ENCODE measurements at regions not wholly inside any gene's neighbourhood (a gene's known extent, or its start where the extent isn't known, plus 50 kb on each side); places are given as distances from the start of the nearest gene placed in this dataset.
"Not testable (repeated sequence)": the region's sequence is repeated elsewhere in the genome, so short reads cannot be mapped to it uniquely, and the experiment has no call there.

- no peak overlapping the region for H3K27ac Mint-ChIP-seq
- ATAC-seq (replicated peaks in 1 of 2) (no peak), DNase-seq (no peak)
- peaks cover 1 to 4% of the 10 kb centered on the region in 2 donors for H3K36me3 Mint-ChIP-seq (ENCODE audit: insufficient read depth in 2 of 2)
- peaks cover 5% of the 10 kb centered on the region for H3K27me3 Mint-ChIP-seq (ENCODE audit: low read depth)
- peaks cover 0 to 2% of the 10 kb centered on the region in 2 donors for H3K9me3 Mint-ChIP-seq
- H3K4me1 Mint-ChIP-seq (ENCODE audit: low read depth): no peaks in the 10 kb centered on the region
- H3K4me3 Mint-ChIP-seq: no peak overlapping the region
Observed at GRCh38 chr2:11877764-11878163, 131.3 kb downstream of the LPIN1 start.

GRCh38 chr2:11885253-11885652 lies 138.8 kb downstream of the LPIN1 start:
- not testable (repeated sequence) for DNase-seq; H3K4me3 Mint-ChIP-seq; H3K4me1 Mint-ChIP-seq (ENCODE audit: low read depth); H3K27me3 Mint-ChIP-seq (ENCODE audit: low read depth); H3K36me3 Mint-ChIP-seq (ENCODE audit: insufficient read depth in 2 of 2); ATAC-seq (replicated peaks in 1 of 2); H3K27ac Mint-ChIP-seq
- H3K9me3 Mint-ChIP-seq: peaks cover 9 to 13% of the 10 kb centered on the region in 2 donors

GRCh38 chr2:11886899-11887298 lies 140.5 kb downstream of the LPIN1 start:
- H3K27me3 Mint-ChIP-seq (ENCODE audit: low read depth); H3K27ac Mint-ChIP-seq; H3K4me3 Mint-ChIP-seq; ATAC-seq (replicated peaks in 1 of 2); H3K4me1 Mint-ChIP-seq (ENCODE audit: low read depth); DNase-seq: not testable (repeated sequence)
- peaks cover 14 to 19% of the 10 kb centered on the region in 2 donors for H3K9me3 Mint-ChIP-seq
- peaks cover 11 to 13% of the 10 kb centered on the region in 2 donors for H3K36me3 Mint-ChIP-seq (ENCODE audit: insufficient read depth in 2 of 2)

- Mint-ChIP-seq H3K4me1 (ENCODE audit: low read depth) (no peaks in the 10 kb centered on the region), H3K27ac (no peak overlapping the region), H3K4me3 (no peak overlapping the region), H3K36me3 (ENCODE audit: insufficient read depth in 2 of 2) (peaks cover 15 to 23% of the 10 kb centered on the region in 2 donors), H3K9me3 (peaks cover 21 to 22% of the 10 kb centered on the region in 2 donors), H3K27me3 (ENCODE audit: low read depth) (peaks cover 8% of the 10 kb centered on the region)
- ATAC-seq (replicated peaks in 1 of 2) (no peak), DNase-seq (no peak)
Observed at GRCh38 chr2:11889101-11889850, 142.8 kb downstream of the LPIN1 start.

- peaks cover 8% of the 10 kb centered on the region for H3K27me3 Mint-ChIP-seq (ENCODE audit: low read depth)
- H3K36me3 Mint-ChIP-seq (ENCODE audit: insufficient read depth in 2 of 2): peaks cover 19 to 28% of the 10 kb centered on the region in 2 donors
- no peak overlapping the region for H3K4me3 Mint-ChIP-seq
- ATAC-seq (replicated peaks in 1 of 2): no peak
- no peak overlapping the region for H3K27ac Mint-ChIP-seq
- H3K4me1 Mint-ChIP-seq (ENCODE audit: low read depth): no peaks in the 10 kb centered on the region
- peaks cover 23 to 24% of the 10 kb centered on the region in 2 donors for H3K9me3 Mint-ChIP-seq
- DNase-seq: no peak
Observed at GRCh38 chr2:11889854-11890253, 143.4 kb downstream of the LPIN1 start.

- H3K27ac Mint-ChIP-seq: no peak overlapping the region
- H3K36me3 Mint-ChIP-seq (ENCODE audit: insufficient read depth in 2 of 2): peaks cover 21 to 33% of the 10 kb centered on the region in 2 donors
- H3K4me1 Mint-ChIP-seq (ENCODE audit: low read depth): no peaks in the 10 kb centered on the region
- DNase-seq (no peak), ATAC-seq (replicated peaks in 1 of 2) (no peak)
- peaks cover 8% of the 10 kb centered on the region for H3K27me3 Mint-ChIP-seq (ENCODE audit: low read depth)
- no peak overlapping the region for H3K4me3 Mint-ChIP-seq
- peaks cover 26 to 27% of the 10 kb centered on the region in 2 donors for H3K9me3 Mint-ChIP-seq
Observed at GRCh38 chr2:11891028-11891427, 144.6 kb downstream of the LPIN1 start.

GRCh38 chr2:11891671-11892440 lies 145.4 kb downstream of the LPIN1 start:
- no peaks in the 10 kb centered on the region for H3K4me1 Mint-ChIP-seq (ENCODE audit: low read depth)

GRCh38 chr2:11896386-11896785 lies 150.0 kb downstream of the LPIN1 start:
- Mint-ChIP-seq H3K27me3 (ENCODE audit: low read depth) (peaks cover 8% of the 10 kb centered on the region), H3K4me3 (no peak overlapping the region), H3K9me3 (peaks cover 13 to 20% of the 10 kb centered on the region in 2 donors), H3K36me3 (ENCODE audit: insufficient read depth in 2 of 2) (peaks cover 14 to 21% of the 10 kb centered on the region in 2 donors), H3K4me1 (ENCODE audit: low read depth) (no peaks in the 10 kb centered on the region), H3K27ac (no peak overlapping the region)
- DNase-seq: no peak
- no peak for ATAC-seq (replicated peaks in 1 of 2)

More at GRCh38 chr2:11891671-11892440, 145.4 kb downstream of the LPIN1 start:
- H3K36me3 Mint-ChIP-seq (ENCODE audit: insufficient read depth in 2 of 2): peaks cover 20 to 33% of the 10 kb centered on the region in 2 donors
- no peak overlapping the region for H3K27ac Mint-ChIP-seq
- H3K4me3 Mint-ChIP-seq: no peak overlapping the region
- peaks cover 25% of the 10 kb centered on the region in 2 donors for H3K9me3 Mint-ChIP-seq
- H3K27me3 Mint-ChIP-seq (ENCODE audit: low read depth): peaks cover 8% of the 10 kb centered on the region
- no peak for ATAC-seq (replicated peaks in 1 of 2)
- DNase-seq: no peak

- Mint-ChIP-seq H3K4me1 (ENCODE audit: low read depth) (no peaks in the 10 kb centered on the region), H3K9me3 (peaks cover 10 to 12% of the 10 kb centered on the region in 2 donors), H3K27ac (no peak overlapping the region), H3K4me3 (no peak overlapping the region), H3K27me3 (ENCODE audit: low read depth) (no peaks in the 10 kb centered on the region), H3K36me3 (ENCODE audit: insufficient read depth in 2 of 2) (peaks cover 11 to 13% of the 10 kb centered on the region in 2 donors)
- ATAC-seq (replicated peaks in 1 of 2): no peak
- no peak for DNase-seq
Observed at GRCh38 chr2:11898576-11898975, 152.1 kb downstream of the LPIN1 start.

GRCh38 chr2:11899264-11899818 lies 152.9 kb downstream of the LPIN1 start:
- DNase-seq (no peak), ATAC-seq (replicated peaks in 1 of 2) (no peak)
- H3K4me3 Mint-ChIP-seq: no peak overlapping the region
- no peaks in the 10 kb centered on the region for H3K4me1 Mint-ChIP-seq (ENCODE audit: low read depth)
- H3K36me3 Mint-ChIP-seq (ENCODE audit: insufficient read depth in 2 of 2): peaks cover 7 to 9% of the 10 kb centered on the region in 2 donors
- peaks cover 7 to 9% of the 10 kb centered on the region in 2 donors for H3K9me3 Mint-ChIP-seq
- H3K27ac Mint-ChIP-seq: no peak overlapping the region
- no peaks in the 10 kb centered on the region for H3K27me3 Mint-ChIP-seq (ENCODE audit: low read depth)

GRCh38 chr2:11900891-11901290 lies 154.5 kb downstream of the LPIN1 start:
- not testable (repeated sequence) for H3K27ac Mint-ChIP-seq; H3K9me3 Mint-ChIP-seq; DNase-seq; H3K27me3 Mint-ChIP-seq (ENCODE audit: low read depth); ATAC-seq (replicated peaks in 1 of 2); H3K4me3 Mint-ChIP-seq; H3K36me3 Mint-ChIP-seq (ENCODE audit: insufficient read depth in 2 of 2); H3K4me1 Mint-ChIP-seq (ENCODE audit: low read depth)

- no peak for ATAC-seq (replicated peaks in 1 of 2)
- Mint-ChIP-seq H3K27me3 (ENCODE audit: low read depth) (peaks cover 7% of the 10 kb centered on the region), H3K9me3 (no peaks in the 10 kb centered on the region)
Observed at GRCh38 chr2:11901351-11902069, 155.1 kb downstream of the LPIN1 start.

More at GRCh38 chr2:11901351-11902069, 155.1 kb downstream of the LPIN1 start:
- H3K36me3 Mint-ChIP-seq (ENCODE audit: insufficient read depth in 2 of 2): no peaks in the 10 kb centered on the region
- no peak overlapping the region for H3K4me3 Mint-ChIP-seq
- H3K4me1 Mint-ChIP-seq (ENCODE audit: low read depth): no peaks in the 10 kb centered on the region
- no peak for DNase-seq
- no peak overlapping the region for H3K27ac Mint-ChIP-seq
